MM.1S (cell line): ENCODE measurements at regions not wholly inside any gene's neighbourhood (a gene's known extent, or its start where the extent isn't known, plus 50 kb on each side); places are given as distances from the start of the nearest gene placed in this dataset.

Experiments used
- DNase-seq: peaks from one replicate; pipeline ENCODE4 v3.0.0-alpha.2; 2015
- H2AFZ ChIP-seq: fragments of 300-600 bp; sonication (generic); 2 replicates; pipeline ENCODE4 v1.6.0; 2016; ENCODE audit warnings: antibody characterized with exemption, low read length
- H3F3A ChIP-seq: fragments of 300-600 bp; sonication (generic); 2 replicates; pipeline ENCODE4 v1.6.1; 2016; ENCODE audit warnings: mild to moderate bottlenecking, antibody characterized with exemption, low read length, moderate library complexity, mixed read lengths; ENCODE audit not compliant: insufficient read depth
- H3K27ac ChIP-seq: fragments of 300-600 bp; sonication (generic); 2 replicates; pipeline ENCODE4 v1.5.1; 2016; ENCODE audit warnings: mild to moderate bottlenecking, low read length
- H3K27me3 ChIP-seq: fragments of 300-600 bp; sonication (generic); replicated peaks from 2 replicates; pipeline ENCODE4 v1.6.0; 2016; ENCODE audit warnings: low read length; ENCODE audit not compliant: insufficient read depth
- H3K36me3 ChIP-seq: fragments of 300-600 bp; sonication (generic); replicated peaks from 2 replicates; pipeline ENCODE4 v1.6.1; 2016; ENCODE audit warnings: mild to moderate bottlenecking, low read length, mixed read lengths; ENCODE audit not compliant: insufficient read depth
- H3K4me1 ChIP-seq: fragments of 300-600 bp; sonication (generic); 2 replicates; pipeline ENCODE4 v1.6.1; 2016; ENCODE audit warnings: low read length, mixed read lengths
- H3K4me2 ChIP-seq: fragments of 300-600 bp; sonication (generic); 2 replicates; pipeline ENCODE4 v1.6.0; 2016; ENCODE audit warnings: low read depth, low read length
- H3K4me3 ChIP-seq: fragments of 300-600 bp; sonication (generic); 2 replicates; pipeline ENCODE4 v1.5.1; 2016; ENCODE audit warnings: low read length, mixed read lengths
- H3K79me2 ChIP-seq: fragments of 300-600 bp; sonication (generic); 2 replicates; pipeline ENCODE4 v1.6.1; 2016; ENCODE audit warnings: mixed run types, low read length, mixed read lengths
- H3K9ac ChIP-seq: fragments of 300-600 bp; sonication (generic); 2 replicates; pipeline ENCODE4 v1.6.1; 2016; ENCODE audit warnings: low read length, mixed read lengths
- H3K9me2 ChIP-seq: fragments of 300-600 bp; sonication (generic); replicated peaks from 2 replicates; pipeline ENCODE4 v1.6.1; 2016; ENCODE audit warnings: mild to moderate bottlenecking, low read length, mixed read lengths; ENCODE audit not compliant: insufficient read depth
- H3K9me3 ChIP-seq: fragments of 300-600 bp; sonication (generic); replicated peaks from 2 replicates; pipeline ENCODE4 v1.6.1; 2016; ENCODE audit warnings: mild to moderate bottlenecking, low read length, mixed read lengths; ENCODE audit not compliant: insufficient read depth
- H4K20me1 ChIP-seq: fragments of 300-600 bp; sonication (generic); 2 replicates; pipeline ENCODE4 v1.6.1; 2016; ENCODE audit warnings: mild to moderate bottlenecking, low read length, moderate library complexity, mixed read lengths; ENCODE audit not compliant: insufficient read depth
- EZH2 ChIP-seq: fragments of 300-600 bp; sonication (generic); optimal IDR thresholded peaks from 2 replicates; pipeline ENCODE3; 2017; ENCODE audit warnings: low read depth, mild to moderate bottlenecking, antibody characterized with exemption, low read length, mixed read lengths
- EZH2phosphoT487 ChIP-seq: fragments of 300-600 bp; sonication (generic); IDR thresholded peaks from 2 replicates; pipeline ENCODE4 v1.6.1; 2018; ENCODE audit warnings: antibody characterized with exemption, low read length
- TF ChIP-seq, protein P1 (sequence below): fragments of 300-600 bp; sonication (generic); IDR thresholded peaks from 2 replicates; pipeline ENCODE4 v1.5.1; 2016; ENCODE audit warnings: antibody characterized with exemption, low read length, mixed read lengths

DNA sequence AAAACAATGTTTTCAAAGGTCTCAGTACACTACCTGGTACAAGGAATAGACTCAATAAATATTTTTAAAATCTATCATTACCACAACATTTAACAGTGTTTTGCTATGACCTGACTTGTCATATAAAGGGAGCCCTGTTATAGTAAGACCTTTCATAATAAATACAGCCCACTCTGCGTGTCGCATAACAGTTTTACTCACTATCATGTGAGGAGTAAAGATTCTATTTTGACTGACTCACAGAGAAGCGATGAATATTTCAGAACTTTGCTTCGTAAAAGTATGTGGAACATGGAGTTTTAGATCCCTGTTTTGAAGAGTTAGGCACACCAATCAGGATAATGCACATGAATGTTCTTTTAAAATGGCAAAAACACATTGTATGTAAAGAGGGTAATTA lies 531.2 kb downstream of the KCNA4 start:
- Histone ChIP-seq H3K4me2 (no peak overlapping the region), H3K79me2 (no peaks in the 10 kb centered on the region), H3K9me2 (no peaks in the 10 kb centered on the region), H4K20me1 (no peaks in the 10 kb centered on the region), H3K36me3 (no peaks in the 10 kb centered on the region), H3K4me1 (no peaks in the 10 kb centered on the region), H3K27me3 (no peaks in the 10 kb centered on the region), H3K27ac (no peak overlapping the region), H3K9me3 (no peaks in the 10 kb centered on the region), H3K4me3 (no peak overlapping the region), H3F3A (no peaks in the 10 kb centered on the region), H2AFZ (no peak overlapping the region), H3K9ac (no peak overlapping the region)
- no peak for DNase-seq
- TF ChIP-seq, protein P1, sequence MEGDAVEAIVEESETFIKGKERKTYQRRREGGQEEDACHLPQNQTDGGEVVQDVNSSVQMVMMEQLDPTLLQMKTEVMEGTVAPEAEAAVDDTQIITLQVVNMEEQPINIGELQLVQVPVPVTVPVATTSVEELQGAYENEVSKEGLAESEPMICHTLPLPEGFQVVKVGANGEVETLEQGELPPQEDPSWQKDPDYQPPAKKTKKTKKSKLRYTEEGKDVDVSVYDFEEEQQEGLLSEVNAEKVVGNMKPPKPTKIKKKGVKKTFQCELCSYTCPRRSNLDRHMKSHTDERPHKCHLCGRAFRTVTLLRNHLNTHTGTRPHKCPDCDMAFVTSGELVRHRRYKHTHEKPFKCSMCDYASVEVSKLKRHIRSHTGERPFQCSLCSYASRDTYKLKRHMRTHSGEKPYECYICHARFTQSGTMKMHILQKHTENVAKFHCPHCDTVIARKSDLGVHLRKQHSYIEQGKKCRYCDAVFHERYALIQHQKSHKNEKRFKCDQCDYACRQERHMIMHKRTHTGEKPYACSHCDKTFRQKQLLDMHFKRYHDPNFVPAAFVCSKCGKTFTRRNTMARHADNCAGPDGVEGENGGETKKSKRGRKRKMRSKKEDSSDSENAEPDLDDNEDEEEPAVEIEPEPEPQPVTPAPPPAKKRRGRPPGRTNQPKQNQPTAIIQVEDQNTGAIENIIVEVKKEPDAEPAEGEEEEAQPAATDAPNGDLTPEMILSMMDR, result no peak
- no peak for TF ChIP-seq EZH2
- TF ChIP-seq EZH2phosphoT487, result no peak

DNA sequence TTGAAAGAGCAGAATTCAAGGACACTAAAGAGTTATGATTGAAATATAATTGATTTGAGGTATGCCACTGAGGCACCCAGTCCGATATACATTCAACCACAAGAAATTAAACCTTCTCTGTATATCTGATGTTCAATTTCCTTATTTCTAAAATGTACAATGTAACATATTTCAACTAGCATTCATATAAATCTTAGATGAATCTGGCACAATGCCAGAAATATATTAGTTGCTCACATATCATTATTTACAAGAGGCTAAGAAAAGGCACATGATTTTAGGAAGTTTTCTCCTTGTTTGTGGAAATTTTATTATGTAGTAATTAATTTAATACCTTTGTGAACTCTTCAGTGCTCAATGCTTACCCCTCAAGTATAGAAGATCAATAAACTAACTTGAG lies 532.3 kb downstream of the KCNA4 start:
- Histone ChIP-seq H4K20me1 (no peaks in the 10 kb centered on the region), H3K9ac (no peak overlapping the region), H3F3A (no peaks in the 10 kb centered on the region), H2AFZ (no peak overlapping the region), H3K27ac (no peak overlapping the region), H3K9me3 (no peaks in the 10 kb centered on the region), H3K9me2 (no peaks in the 10 kb centered on the region), H3K4me1 (no peaks in the 10 kb centered on the region), H3K36me3 (no peaks in the 10 kb centered on the region), H3K79me2 (no peaks in the 10 kb centered on the region), H3K27me3 (no peaks in the 10 kb centered on the region), H3K4me3 (no peak overlapping the region), H3K4me2 (no peak overlapping the region)
- DNase-seq, result no peak
- TF ChIP-seq, protein P1, result no peak
- TF ChIP-seq EZH2phosphoT487 (no peak), EZH2 (no peak)

DNA sequence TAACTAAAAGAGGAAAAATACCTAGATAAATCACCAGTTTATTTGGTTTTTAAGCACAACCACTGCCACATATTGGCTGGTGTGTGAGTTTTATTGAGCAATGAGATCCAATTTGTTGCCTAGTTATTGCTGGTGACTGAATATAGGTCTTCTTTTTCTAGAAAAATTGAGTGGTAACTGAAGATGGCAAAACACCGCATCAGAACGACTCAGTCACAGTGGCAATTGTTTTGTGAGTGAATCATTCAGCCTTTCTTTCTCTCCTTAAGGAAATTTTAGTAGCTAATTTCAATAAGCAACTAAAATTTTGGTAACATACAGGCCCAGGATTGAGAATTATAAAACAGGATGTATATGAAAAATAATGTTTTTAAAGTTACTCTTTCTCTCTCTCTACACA lies 533.0 kb downstream of the KCNA4 start:
- Histone ChIP-seq H2AFZ (no peak overlapping the region), H4K20me1 (no peaks in the 10 kb centered on the region), H3K4me2 (no peak overlapping the region), H3K4me1 (no peaks in the 10 kb centered on the region), H3K79me2 (no peaks in the 10 kb centered on the region), H3K27ac (no peak overlapping the region), H3F3A (no peaks in the 10 kb centered on the region), H3K9me3 (no peaks in the 10 kb centered on the region), H3K4me3 (no peak overlapping the region), H3K36me3 (no peaks in the 10 kb centered on the region), H3K9me2 (no peaks in the 10 kb centered on the region), H3K9ac (no peak overlapping the region), H3K27me3 (no peaks in the 10 kb centered on the region)
- TF ChIP-seq EZH2 (no peak), EZH2phosphoT487 (no peak)
- TF ChIP-seq, protein P1, result no peak
- no peak for DNase-seq
